ENCODE measurements at regions not wholly inside any gene's neighbourhood (a gene's known extent, or its start where the extent isn't known, plus 50 kb on each side); places are given as distances from the start of the nearest gene placed in this dataset.
"Not testable (repeated sequence)": the region's sequence is repeated elsewhere in the genome, so short reads cannot be mapped to it uniquely, and the experiment has no call there.

DNA sequence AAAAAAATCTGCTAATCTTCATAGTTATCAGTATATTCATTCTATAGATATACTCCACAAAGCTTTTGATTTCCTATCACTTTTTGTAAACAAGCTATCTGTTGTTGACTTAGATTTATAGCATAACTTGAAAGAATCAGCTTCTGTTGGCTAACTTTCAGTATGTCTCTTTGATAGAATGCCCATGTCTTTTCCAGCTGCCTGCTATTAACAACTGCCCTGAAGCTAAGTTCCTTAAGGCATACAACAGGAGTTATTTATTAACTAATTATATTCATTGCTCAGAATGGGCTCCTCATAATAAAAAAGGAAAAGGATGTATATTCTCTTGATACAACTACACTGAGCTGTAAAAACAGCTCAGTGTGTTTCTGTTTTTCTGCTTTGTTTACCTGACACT, 293.9 kb downstream of the TUSC7 start:
- no peak for DNase-seq

DNA sequence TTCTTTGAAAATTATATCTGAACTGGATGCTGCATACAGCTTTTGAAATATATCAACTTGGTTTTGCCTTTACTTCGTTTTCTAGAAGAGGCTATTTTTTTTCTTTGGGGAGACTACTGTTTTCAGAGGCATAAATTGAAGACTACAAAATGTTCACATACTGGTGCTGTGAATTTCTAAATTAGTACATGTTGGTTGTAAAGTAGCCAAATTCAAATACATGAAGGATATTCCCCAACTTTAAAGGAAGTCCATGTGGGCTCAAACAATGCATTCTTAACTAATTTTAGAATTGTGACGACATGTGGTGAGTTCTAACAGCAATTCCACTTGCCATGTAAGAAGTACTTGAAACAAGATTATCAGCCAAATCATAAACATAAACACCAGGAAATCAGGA, 295.7 kb downstream of the TUSC7 start:
- no peak for DNase-seq

DNA sequence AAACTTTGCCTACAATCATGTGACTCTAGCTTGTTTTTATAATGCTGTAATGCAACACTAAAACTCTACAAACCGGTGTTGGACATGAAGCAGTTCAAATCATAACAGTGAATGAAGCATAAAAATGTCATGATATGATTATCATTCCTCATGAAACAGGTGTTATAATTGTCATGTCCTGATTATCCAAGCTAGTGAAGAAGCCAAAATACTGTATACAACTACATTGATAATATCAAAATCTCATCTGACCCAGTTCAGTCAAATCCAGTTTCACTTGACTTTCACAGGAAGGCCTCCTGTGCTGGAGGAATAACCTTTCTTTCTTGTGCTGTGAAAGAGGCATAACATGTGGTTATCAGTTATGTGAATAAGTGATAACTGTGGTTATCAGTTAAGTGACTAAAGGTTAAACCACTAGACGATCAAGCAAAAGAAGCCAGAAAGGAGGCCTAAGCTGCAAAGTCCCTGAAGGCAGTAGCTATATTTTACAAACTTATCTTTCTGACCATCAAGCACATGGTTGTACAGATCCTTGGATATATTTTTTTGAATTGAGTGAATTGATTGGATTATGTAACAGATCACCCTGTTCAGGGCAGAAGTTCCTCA, 296.4 kb downstream of the TUSC7 start:
- DNase-seq = no peak

DNA sequence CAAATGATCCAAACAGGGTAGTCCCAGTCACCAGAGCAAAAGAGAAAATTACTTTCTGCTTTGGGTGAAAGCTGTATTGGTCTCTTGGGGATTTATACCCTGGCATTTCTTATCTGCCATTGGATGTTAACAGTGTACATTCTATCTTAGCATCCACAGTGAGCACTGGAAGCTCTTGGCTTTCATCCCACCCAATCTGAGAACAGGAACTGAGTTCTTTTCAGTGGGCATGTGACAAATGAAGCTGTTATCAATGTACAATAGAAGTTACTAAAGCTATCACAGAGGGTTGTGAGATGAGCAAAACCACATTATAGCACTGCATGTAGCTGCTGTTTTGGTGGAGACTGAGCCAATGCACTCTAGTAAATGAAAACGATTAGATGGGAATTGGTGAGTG, 300.7 kb downstream of the TUSC7 start:
- no peak for DNase-seq

DNA sequence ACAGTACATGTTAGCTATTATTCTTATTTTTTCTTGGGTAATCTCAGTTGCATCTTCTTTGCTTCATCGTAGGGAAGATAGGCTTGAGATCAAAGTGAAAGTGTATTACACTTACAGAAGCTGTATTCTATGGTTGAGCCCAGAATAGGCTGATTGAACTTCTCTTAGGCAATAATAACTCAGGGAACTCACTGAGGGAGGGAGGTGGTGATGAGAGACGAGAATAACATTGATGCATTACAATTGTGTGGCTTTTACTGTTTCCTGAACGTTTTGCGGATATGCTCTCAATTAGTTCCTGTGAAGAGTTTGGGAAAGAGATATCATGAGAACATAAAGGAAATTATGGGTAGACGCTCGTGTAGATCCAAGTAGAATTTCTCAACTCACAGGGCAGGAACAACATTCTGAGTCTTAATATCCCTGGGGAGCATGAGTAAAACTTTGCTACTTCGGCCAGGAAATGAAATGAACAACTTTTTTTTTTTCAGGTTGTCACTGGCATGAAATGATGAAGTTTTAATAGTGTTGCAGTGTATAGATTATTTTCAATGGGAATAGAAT, 302.2 kb downstream of the TUSC7 start:
- no peak for DNase-seq

DNA sequence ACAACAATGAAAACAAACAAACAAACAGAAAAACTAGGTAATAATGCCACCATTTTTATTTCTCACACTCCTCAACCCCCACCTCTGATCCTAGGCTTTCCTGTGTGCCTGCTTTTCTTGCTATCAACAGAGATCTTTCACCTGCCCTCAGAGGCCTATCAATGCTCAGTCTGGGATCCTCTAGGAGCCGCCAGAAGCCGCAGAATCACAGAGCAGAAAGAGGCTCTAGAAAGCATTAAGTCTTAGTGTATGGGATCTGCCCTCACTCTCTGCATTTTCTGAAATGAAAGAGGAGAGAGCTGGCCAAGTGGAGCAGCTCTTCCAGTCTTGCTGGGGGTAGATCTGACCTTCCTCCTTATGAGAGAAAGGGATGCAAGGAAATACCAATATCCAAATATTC, 306.8 kb downstream of the TUSC7 start:
- DNase-seq = peak in 1 of 3 donors; percentile 16

DNA sequence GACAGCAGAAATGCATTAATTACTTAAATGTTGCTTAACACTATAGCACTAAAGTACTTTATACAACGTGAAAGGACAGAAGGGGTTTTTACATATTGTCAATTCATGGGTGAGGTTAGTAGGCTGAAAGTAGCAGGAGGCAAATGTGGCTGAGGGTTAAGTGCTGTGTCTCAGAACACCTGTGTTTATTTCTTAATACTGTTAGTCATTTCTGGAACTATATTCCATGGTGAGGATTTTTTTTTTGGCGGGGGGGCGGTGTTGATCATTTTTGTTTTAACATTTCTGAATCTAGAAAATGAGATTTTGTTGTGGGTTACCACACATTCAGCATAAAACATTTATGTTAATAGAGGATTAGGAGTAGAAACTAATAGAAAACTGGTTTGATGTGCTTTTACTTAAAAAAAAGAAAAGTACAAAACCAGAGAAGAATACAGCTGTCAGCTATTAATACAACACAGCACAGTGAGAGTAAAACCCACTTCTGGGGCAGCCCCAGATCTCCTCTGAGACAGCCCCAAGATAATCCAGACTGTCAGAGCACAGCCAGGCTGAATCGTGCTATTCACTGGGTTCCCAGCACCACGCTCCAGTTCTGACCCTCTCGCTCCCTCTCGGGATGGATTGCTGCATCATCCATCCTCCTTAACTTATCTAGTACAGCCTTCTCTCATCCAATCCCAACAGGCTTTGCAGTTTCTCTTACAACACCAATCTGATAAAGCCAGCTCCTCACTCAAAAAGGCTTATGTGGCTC, 307.7 kb downstream of the TUSC7 start:
- no peak for DNase-seq

DNA sequence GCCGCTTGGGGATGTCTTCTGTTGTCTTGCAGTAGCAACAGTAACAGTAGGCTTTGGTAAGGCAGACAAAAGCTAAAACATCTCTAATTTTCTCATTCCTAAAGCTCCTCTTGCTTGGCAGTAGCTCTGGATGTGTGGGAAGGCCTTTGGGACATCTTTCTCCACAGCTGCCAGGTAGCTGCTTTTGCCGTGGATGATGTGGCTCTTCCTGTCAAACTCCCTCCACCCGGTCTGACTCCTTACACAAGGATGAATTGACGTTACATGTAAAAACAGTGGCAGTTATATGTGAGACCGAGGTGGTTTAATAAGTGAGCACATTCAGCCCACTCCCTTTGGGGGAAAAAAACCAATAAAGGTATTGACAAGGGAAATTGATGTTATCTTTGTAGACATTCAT, 309.1 kb downstream of the TUSC7 start:
- DNase-seq = peak in 1 of 3 donors; percentile 36

DNA sequence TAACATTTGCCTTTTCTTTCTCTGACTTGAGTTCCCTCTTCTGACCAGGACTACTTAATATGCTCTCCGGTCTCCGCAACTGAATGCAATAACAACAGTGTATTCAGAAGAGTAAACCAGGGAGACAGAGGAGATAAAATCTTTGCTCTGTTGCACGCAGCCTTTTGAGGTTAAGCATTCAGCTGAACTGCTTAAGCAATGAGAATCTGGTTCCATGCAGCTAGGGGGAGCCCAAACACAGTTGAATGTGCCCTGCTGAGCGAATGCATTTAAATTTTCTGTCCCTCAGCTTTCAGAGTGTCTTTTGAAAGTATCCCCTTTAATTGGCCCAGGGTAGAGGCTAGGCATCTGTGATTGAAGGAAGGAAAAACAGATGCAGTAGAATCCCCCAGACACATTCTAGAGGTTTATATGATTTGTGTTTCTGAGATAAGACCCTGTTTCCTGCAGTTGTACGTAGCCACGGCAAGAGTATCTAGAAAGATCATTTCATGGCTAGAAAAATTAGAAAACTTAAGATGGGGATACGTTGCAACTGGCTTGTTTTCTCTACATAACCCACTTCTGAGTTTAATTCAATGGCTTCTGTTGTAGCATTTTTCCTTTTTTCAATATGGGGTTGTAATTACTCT, 309.6 kb downstream of the TUSC7 start:
- DNase-seq = peak; percentile 60 to 87 (median 72)

DNA sequence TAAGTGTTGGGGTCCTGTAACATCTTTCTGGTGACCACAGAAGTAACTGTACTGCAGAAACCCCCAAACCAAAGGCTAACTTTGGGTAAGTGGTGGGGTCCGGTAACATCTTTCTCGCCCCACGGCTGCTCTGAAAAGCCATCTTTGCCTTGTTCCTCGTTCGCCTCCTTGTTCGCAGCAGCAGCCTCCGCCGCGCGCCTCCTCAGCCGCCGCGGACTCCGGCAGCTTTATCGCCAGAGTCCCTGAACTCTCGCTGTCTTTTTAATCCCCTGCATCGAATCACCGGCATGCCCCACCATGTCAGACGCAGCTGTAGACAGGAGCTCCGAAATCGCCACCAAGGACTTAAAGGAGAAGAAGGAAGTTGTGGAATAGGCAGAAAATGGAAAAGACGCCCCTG, 316.8 kb downstream of the TUSC7 start:
- DNase-seq = no peak

DNA sequence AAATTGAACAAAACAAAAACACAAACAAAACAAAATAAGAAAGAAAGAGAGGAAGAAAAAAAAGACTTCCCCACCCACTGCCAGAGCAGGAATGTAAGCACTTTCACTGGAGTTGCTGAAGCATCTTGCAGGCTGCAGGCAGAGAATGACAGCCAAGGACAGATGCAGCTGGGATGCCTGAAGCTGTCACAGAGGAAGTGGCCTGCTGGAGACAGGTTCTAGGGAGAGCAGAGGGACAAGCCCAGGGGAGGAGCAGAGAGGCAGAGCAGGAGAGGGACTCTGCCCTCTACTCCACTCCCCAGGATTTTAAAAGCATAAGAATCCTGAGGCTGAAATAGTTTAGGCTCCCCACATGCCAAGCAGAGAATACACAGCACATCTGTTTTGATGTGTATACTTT, 326.2 kb downstream of the TUSC7 start:
- DNase-seq = peak in 1 of 3 donors; percentile 48

DNA sequence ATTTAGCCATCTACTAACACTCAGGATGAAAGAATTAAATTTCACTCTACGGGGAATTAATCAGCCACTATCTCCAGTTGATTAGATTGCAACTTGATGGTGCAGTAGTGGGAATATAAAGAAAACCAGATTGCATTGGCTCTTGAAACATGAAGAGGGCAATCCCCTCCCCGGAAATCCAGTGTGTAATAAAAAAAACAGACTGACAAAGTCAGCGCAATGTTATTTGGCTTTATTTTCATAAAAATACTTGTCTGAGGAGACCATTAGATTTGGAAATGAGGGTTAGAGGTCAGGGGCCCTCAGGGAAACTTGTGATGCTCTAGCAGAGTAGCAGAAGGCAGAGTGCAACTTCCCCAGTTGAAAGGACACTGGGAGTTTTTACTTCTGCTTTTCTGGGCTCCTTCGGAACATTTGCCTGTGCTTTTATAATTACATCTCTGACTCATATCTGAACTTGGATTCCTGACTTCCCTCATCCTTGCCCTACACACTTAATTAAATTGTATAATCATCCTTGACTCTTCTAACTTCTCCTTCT, 326.8 kb downstream of the TUSC7 start:
- DNase-seq = peak; percentile 44 to 64 (median 52)

DNA sequence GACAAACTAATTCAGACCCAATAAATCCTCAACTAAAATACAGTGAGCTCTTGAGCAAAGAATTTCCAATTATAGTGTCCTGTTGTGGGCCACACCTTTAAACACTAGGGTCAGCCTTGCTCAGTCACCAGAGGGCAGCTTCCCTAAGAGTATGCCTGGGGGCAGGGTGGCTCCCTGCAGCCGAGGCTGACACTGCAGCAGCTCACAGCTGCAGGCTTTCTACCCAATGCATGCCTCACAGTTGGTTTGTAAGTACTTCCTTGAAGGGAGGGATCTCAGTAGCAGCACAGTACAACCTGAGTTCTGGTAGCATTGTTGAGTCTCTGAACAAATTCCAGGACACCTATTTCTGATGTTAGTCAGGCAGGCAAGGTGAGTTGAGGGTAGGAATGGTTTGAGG, 335.6 kb downstream of the TUSC7 start:
- no peak for DNase-seq

DNA sequence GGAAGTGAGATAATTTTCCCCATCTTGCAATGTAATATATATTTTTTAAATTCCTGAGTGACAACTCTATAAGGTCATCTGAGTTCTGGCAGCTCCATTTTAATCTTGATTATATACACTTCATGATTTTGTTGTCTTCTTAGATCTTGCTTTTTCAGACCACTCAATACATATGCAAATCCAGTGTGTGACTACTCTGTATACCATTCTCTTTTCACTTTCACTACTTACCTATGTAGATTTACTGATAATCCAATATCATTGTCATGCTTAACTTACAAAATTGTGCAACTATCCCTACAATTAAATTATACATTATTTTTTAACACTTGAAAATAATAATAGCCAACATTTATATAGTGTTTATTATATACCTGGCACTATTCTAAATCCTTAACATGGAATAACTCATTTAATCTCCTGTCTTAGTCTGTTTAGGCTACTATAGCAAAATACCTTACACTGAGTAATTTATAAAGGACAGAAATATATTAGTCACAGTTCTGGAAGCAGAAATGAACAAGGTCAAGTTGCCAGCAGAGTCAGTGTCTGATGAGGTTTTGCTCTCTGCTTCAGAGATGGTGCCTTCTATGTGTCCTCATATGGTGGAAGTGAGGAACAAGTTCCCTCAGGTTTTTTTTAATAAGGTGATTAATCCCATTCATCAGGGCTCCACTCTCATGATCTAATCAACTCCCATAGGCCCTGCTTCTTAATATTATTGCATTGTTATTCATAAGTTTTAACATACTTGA, 338.5 kb downstream of the TUSC7 start:
- no peak for DNase-seq

DNA sequence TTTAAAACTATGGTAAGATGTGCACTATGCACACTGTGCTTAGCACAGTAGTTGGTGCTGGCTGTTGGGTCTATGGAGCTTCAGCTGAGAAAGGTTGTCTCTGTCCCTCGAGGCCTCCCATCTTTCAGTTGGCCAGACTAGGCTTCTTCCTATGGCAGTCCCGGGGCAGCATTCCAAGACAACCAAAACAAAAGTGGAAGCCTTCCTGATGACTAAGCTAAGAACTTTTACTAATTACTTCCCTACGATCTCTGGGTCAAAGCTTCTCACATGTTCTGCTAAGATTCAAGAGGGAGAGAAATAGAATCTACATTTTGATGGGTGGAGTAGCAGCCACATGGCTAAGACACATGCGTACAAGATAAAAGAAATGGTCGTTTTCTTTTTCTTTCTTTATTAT, 342.8 kb downstream of the TUSC7 start:
- peak in 1 of 3 donors; percentile 52 for DNase-seq

DNA sequence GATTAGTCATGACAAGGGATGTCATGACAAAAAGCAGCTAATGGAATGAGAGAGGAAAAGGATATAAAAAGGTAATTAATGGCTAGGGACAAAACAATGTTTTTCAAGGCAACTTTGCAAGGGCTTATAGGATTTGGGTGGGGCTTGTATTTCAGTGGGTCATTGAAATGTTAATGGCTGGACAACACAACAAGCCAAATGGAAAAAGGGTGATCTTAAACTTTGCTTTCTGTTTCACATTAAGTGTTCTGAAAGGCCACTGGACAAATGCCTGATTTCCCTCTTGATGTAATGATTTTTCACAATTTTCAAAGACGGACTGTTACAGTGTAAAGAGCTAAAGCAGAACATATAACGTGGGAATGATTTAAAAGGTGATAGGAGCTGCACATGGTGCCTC, 345.0 kb downstream of the TUSC7 start:
- no peak for DNase-seq

DNA sequence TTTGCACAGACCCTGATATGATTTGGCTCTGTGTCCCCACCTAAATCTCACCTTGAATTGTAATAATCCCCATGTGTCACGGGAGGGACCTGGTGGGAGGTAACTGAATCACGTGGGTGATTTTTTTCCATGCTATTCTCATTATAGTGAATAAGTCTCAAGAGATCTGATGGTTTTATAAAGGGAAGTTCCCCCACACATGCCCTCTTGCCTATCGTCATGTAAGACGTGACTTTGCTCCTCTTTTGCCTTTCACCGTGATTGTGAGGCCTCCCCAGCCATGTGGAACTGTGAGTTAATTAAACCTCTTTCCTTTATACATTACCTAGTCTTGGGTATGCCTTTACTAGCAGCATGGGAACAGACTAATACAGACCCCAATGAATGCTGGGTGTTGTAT, 347.4 kb downstream of the TUSC7 start:
- not testable (repeated sequence) for DNase-seq

DNA sequence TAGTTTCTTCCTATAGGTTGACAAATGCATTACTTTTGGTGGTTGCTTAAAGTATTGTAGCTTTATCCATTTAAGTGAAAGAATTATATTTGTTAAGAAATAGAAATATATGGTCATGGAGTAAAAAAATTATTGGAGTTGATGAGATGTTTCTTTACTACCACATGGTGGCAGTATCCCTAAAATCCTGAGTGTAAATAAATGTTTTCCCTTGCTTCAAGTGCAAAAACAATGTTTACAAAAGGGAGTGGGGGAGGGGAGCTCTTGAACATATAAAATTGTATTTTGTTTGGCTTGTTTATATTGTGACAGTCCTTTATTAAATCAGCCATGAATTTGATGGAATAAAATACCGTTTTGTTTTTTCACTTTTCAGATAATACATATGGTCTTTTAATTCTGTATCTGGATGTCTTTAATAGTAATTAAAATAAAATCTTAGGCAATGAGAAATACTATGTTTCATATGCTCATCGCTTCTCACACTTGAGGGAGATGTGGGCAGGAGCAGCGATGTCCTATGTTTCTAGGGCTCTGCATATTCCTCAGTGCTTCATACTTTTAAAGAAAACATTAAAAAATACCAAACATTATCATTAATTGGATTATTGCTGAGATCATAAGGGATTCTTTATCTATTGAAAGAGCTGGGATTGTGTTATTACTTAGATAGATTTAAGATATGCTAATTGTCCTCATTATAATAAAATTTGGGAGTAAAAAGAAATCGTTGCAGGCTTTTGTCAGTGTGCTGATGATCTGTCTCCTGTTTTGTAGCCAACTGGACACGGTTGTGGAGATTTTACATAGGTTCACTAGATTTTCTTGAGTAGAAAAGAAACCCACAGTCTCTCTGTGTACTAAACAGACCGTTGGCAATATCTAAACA, 349.7 kb downstream of the TUSC7 start:
- peak in 2 of 3 donors; percentile 28 to 51 for DNase-seq

DNA sequence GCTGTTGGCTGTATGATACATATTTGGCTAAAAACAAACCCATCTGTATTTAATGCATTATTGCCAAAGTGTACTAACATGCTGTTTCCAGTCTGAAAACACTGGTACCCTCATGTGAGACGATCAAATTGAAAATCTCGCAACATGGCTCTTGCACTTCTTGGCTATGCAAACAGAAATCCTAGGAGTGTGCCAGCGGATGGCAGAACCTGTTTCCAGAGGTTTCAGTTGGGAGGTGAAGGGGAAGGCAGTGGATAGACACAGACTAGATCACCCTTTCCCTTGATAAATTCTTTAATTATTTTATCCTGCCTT, 350.3 kb downstream of the TUSC7 start:
- DNase-seq = no peak

DNA sequence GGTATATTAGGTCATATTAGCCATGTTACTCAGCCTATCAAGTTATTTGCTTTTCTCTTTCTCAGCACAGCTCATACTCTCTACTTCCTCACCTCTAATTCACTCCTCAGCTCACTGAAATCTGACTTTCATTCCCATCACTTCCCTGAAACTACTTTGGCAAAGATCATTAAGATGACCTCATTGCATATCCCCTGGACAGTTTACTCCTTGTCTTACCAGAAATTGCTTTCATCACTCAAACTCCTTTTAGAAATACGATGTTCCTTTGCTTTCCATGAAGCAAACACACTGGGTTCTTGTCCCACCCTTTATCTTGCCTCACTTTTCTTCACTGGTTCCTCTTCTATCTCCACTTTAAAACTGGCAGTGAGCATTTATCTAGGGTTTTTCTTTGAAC, 354.4 kb downstream of the TUSC7 start:
- DNase-seq = peak; percentile 27 to 55 (median 29)

DNA sequence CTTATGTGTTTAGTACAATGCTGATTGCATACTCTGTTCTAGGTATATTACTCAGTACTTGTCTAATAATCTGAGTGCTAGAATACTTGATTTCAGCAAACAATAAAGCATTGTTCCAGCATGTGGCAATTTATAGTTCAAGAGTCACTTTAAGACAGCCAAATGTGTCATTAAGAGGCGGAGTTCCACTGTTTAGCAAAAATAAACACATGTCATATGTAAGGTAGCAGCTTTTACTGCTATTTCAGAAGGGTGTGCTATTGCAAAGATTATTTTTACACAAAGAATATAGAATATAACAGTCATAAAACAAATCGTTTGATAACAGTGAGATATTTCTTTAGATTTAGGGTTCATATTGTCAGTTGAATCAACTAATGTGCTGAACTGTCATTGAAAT, 358.7 kb downstream of the TUSC7 start:
- DNase-seq = no peak
